ENCODE measurements at regions not wholly inside any gene's neighbourhood (a gene's known extent, or its start where the extent isn't known, plus 50 kb on each side); places are given as distances from the start of the nearest gene placed in this dataset.

GRCh38 chr20:5670036-5670536 is 59.3 kb upstream of the GPCPD1 start:
- no peaks in the 10 kb centered on the region for H4K20me1 ChIP-seq (replicated peaks; ENCODE audit: control insufficient read depth, insufficient read depth, low read length)
- no peak overlapping the region for H3K4me3 ChIP-seq
- no peaks in the 10 kb centered on the region for H3K79me2 ChIP-seq (ENCODE audit: control insufficient read depth, insufficient read depth, low read length)
- no peak for FAIRE-seq
- no TSS peak for BruUV-seq (replicated peaks)
- no peak overlapping the region for H3K27ac ChIP-seq (ENCODE audit: extremely low read depth, low read depth, low read length)
- no peaks in the 10 kb centered on the region for H3K36me3 ChIP-seq (ENCODE audit: control insufficient read depth, insufficient read depth, low read length)
- H3K9me1 ChIP-seq (ENCODE audit: control insufficient read depth, insufficient read depth, low read length), result no peaks in the 10 kb centered on the region
- ATAC-seq, result no peak
- ChIA-PET POLR2A (interaction anchor here (1.0 kb wide), 1 partner anchor 8 kb away, joined by 3 read pairs; no protein-coding TSS in a partner anchor), CTCF (ENCODE audit: low intra/inter-chr PET ratio) (no interaction called here)
- H3K27me3 ChIP-seq (ENCODE audit: control insufficient read depth in 2 of 2, insufficient read depth in 2 of 2, low read length in 2 of 2), result no peaks in the 10 kb centered on the region
- intact Hi-C loops (cut with micrococcal nuclease), result loop anchor here (5.0 to 10.0 kb wide), 2 partner anchors 82 to 115 kb away; partner anchors contain the start of gene SHLD1
- H3K4me2 ChIP-seq (ENCODE audit: insufficient read depth, low read length), result no peak overlapping the region
- H2AFZ ChIP-seq (ENCODE audit: low read depth, low read length), result no peak overlapping the region
- H3K9me3 ChIP-seq (replicated peaks; ENCODE audit: control insufficient read depth, insufficient read depth, low read depth, low read length), result no peaks in the 10 kb centered on the region
- H3K9ac ChIP-seq (ENCODE audit: insufficient read depth in 1 of 2, low read depth in 2 of 2, low read length in 2 of 2), result no peak overlapping the region
- 68% methylated on average over 6 of the region's 6 CpGs for WGBS (ENCODE audit: insufficient coverage, low coverage, missing lambda C conversion rate)
- TF ChIP-seq ZKSCAN3 (CRISPR knock-in tag; IDR thresholded peaks at IDR 0.05), result no peak
- TF ChIP-seq, protein P1, sequence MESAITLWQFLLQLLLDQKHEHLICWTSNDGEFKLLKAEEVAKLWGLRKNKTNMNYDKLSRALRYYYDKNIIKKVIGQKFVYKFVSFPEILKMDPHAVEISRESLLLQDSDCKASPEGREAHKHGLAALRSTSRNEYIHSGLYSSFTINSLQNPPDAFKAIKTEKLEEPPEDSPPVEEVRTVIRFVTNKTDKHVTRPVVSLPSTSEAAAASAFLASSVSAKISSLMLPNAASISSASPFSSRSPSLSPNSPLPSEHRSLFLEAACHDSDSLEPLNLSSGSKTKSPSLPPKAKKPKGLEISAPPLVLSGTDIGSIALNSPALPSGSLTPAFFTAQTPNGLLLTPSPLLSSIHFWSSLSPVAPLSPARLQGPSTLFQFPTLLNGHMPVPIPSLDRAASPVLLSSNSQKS (CRISPR knock-in tag; IDR thresholded peaks at IDR 0.05), result no peak
- TF ChIP-seq C11orf30 (IDR thresholded peaks at IDR 0.05; ENCODE audit: low read depth), result peak; percentile 49; the same call in 1 of the 2 replicates
- 0 out of 2 replicates have a peak, but pooled peaks have one; percentile 17 for TF ChIP-seq CEBPG (CRISPR knock-in tag; IDR thresholded peaks at IDR 0.05)
- TF ChIP-seq CEBPG (tag; conservative IDR thresholded peaks at IDR 0.05 in 1 of 2, IDR thresholded peaks at IDR 0.05 in 1 of 2), result no peak
- no peak for TF ChIP-seq ZNF124 (CRISPR knock-in tag; IDR thresholded peaks at IDR 0.05)
- peak; percentile 51 for TF ChIP-seq ZNF316 (IDR thresholded peaks at IDR 0.05)
- H3K4me1 ChIP-seq (replicated peaks in 1 of 2; ENCODE audit: control insufficient read depth in 2 of 2, insufficient read depth in 2 of 2, low read length in 2 of 2), result peaks cover 3 to 18% of the 10 kb centered on the region in 2 experiments; a peak in 2 of 5 replicates
- DNase-seq (ENCODE audit: extremely low read depth in 1 of 4, low spot score in 3 of 4), result no peak
- in situ Hi-C loops (cut with MboI), result no loop called here

Measured in K562 (cell line).